Heart left ventricle (tissue), 16 donors: ENCODE measurements at regions not wholly inside any gene's neighbourhood (a gene's known extent, or its start where the extent isn't known, plus 50 kb on each side); places are given as distances from the start of the nearest gene placed in this dataset.

Experiments
- ATAC-seq, 4 donors: fragments of 200-7000 bp; cut with Tn5 transposase; one replicate each; pipeline ENCODE4 v1.9.1; 2020 to 2022; ENCODE audit warnings: moderate library complexity in 4 of 4, mild to moderate bottlenecking in 3 of 4, moderate number of reproducible peaks in 1 of 4
- DNase-seq, 5 donors: peaks; one replicate each; pipeline ENCODE4 v3.0.0-alpha.2; 2020
- H3K27ac ChIP-seq, 12 donors: fragments of 200-600 bp; sonication (generic) in 4 of 12; one replicate each; pipeline versions ENCODE4 v1.5.0 to v1.8.0; 2016 to 2022; ENCODE audit warnings: mild to moderate bottlenecking in 2 of 12
- H3K27me3 ChIP-seq, 9 donors: fragments of 200-600 bp; sonication (generic) in 2 of 9; one replicate each; pipeline versions ENCODE4 v1.5.1 to v1.8.0; 2016 to 2022; ENCODE audit warnings: mild to moderate bottlenecking in 3 of 9
- H3K36me3 ChIP-seq, 9 donors: fragments of 200-600 bp; sonication (generic) in 2 of 9; one replicate each; pipeline versions ENCODE4 v1.5.0 to v1.8.0; 2018 to 2022; ENCODE audit warnings: mild to moderate bottlenecking in 2 of 9
- H3K4me1 ChIP-seq, 12 donors: fragments of 200-600 bp; sonication (generic) in 4 of 12; one replicate each; pipeline versions ENCODE4 v1.5.0 to v1.8.0; 2016 to 2022; ENCODE audit warnings: mild to moderate bottlenecking in 3 of 12
- H3K4me3 ChIP-seq, 12 donors: fragments of 200-600 bp; sonication (generic) in 4 of 12; one replicate each; pipeline versions ENCODE4 v1.5.0 to v1.8.0; 2017 to 2022; ENCODE audit warnings: mild to moderate bottlenecking in 9 of 12, moderate library complexity in 4 of 12
- H3K9me3 ChIP-seq, 12 donors: fragments of 200-600 bp; sonication (generic) in 4 of 12; one replicate each; pipeline versions ENCODE4 v1.5.0 to v1.8.0; 2016 to 2022; ENCODE audit warnings: mild to moderate bottlenecking in 1 of 12
- CTCF ChIP-seq, 12 donors: fragments of 200-600 bp; sonication (generic) in 4 of 12; IDR thresholded peaks; one replicate each; pipeline versions ENCODE4 v1.5.0 to v1.8.0; 2018 to 2022; ENCODE audit warnings: antibody characterized with exemption in 12 of 12, mild to moderate bottlenecking in 5 of 12
- POLR2A ChIP-seq, 2 donors: fragments of 450-650 bp; IDR thresholded peaks; one replicate each; pipeline ENCODE4 v1.6.1; 2017; ENCODE audit warnings: antibody characterized with exemption in 2 of 2, mild to moderate bottlenecking in 2 of 2, moderate library complexity in 2 of 2
- WGBS, 4 donors: extraction: QIAGEN DNeasy Blood & Tissue Kit in 2 of 4; methylation state at CpG; one replicate each; pipeline versions ENCODE4 v1.1.5 to v1.1.7; 2013 to 2018; 5-methylcytosine and 5-hydroxymethylcytosine counted together
- intact Hi-C, 10 donors: fragments of 100-400 bp; cut with DNase I; formaldehyde crosslinking; loops; one replicate each; pipeline versions ENCODE4 v1.11.1 to v1.14.2; 2022
- donor health status: ischemic (EF 13 %, LVEDD 7.1; RV severe dilation, severe dysfunction).
- donor health status: healthy with polysubstance abuse.
- donor health status: DM: no; HTN: yes; CAD: no.
- donor health status: DM: no; HTN: no; CAD: no.
- donor health status: ischemic (EF 25% LVEDD 6.9; RV normal size, moderate dysfunction).
- donor health status: ischemic (EF 25% LVEDD 5.7; RV mildly dilated, moderate dysfunction).
- donor health status: healthy.
- donor health status: DM: yes; HTN: yes; CAD: no.
- donor health status: ischemic (EF 35%, LVEDD 5.7; RV mildly dilated, moderate dysfunction).
- donor health status: nonischemic (EF 11% LVEDD 7.7; RV severe dilation, severe dysfunction).
- donor health status: DM: yes; HTN: yes; CAD: no.
- donor health status: PGD.
- donor health status: ischemic (EF 29% LVEDD 5.4; RV normal size, mild dysfunction).
- donor health status: nonischemic (EF 23%, LVEDD 6.1; RV moderate dilation, normal function).

GRCh38 chrY:16616201-16616975 is 1263.6 kb downstream of the CDY2B start:
- H3K4me3 ChIP-seq = no peak overlapping the region
- DNase-seq = no peak
- no peak for ATAC-seq
- H3K9me3 ChIP-seq = no peaks in the 10 kb centered on the region
- TF ChIP-seq POLR2A (IDR thresholded peaks at IDR 0.05) (no peak), CTCF (IDR thresholded peaks at IDR 0.05) (no peak)
- no peaks in the 10 kb centered on the region for H3K27me3 ChIP-seq
- H3K4me1 ChIP-seq = no peaks in the 10 kb centered on the region
- 55 to 63% methylated on average over 2 of the region's 2 CpGs; no CpG with 5 or more reads in 2 of the 4 donors for WGBS, 4 donors
- H3K36me3 ChIP-seq = no peaks in the 10 kb centered on the region
- intact Hi-C loops = no loop called here
- H3K27ac ChIP-seq = no peak overlapping the region

- H3K4me3 ChIP-seq = no peak overlapping the region
- H3K36me3 ChIP-seq = no peaks in the 10 kb centered on the region
- ATAC-seq (no peak), DNase-seq (no peak)
- intact Hi-C loops = no loop called here
- no peak for TF ChIP-seq POLR2A (IDR thresholded peaks at IDR 0.05)
- no peak for TF ChIP-seq CTCF (IDR thresholded peaks at IDR 0.05)
- H3K27ac ChIP-seq = no peak overlapping the region
- no peaks in the 10 kb centered on the region for H3K27me3 ChIP-seq
- no peaks in the 10 kb centered on the region for H3K9me3 ChIP-seq
- no peaks in the 10 kb centered on the region for H3K4me1 ChIP-seq
These were observed 1271.3 kb downstream of the CDY2B start for GRCh38 chrY:16608679-16609078.

GRCh38 chrY:16602146-16602545 is 1277.9 kb downstream of the CDY2B start:
- H3K36me3 ChIP-seq = no peaks in the 10 kb centered on the region
- TF ChIP-seq CTCF (IDR thresholded peaks at IDR 0.05) = no peak
- no peak for TF ChIP-seq POLR2A (IDR thresholded peaks at IDR 0.05)
- DNase-seq (no peak), ATAC-seq (no peak)
- no peaks in the 10 kb centered on the region for H3K4me1 ChIP-seq
- intact Hi-C loops = no loop called here
- no peak overlapping the region for H3K27ac ChIP-seq
- no peak overlapping the region for H3K4me3 ChIP-seq
- no peaks in the 10 kb centered on the region for H3K27me3 ChIP-seq
- H3K9me3 ChIP-seq = peaks cover 0 to 13% (median 0%) of the 10 kb centered on the region in 12 donors

- no peaks in the 10 kb centered on the region for H3K4me1 ChIP-seq
- ATAC-seq (no peak), DNase-seq (no peak)
- 64 to 66% methylated on average over 2 of the region's 2 CpGs; no CpG with 5 or more reads in 2 of the 4 donors for WGBS, 4 donors
- H3K4me3 ChIP-seq = no peak overlapping the region
- H3K9me3 ChIP-seq = peaks cover 0 to 13% (median 0%) of the 10 kb centered on the region in 12 donors
- H3K27ac ChIP-seq = no peak overlapping the region
- H3K36me3 ChIP-seq = no peaks in the 10 kb centered on the region
- intact Hi-C loops = no loop called here
- H3K27me3 ChIP-seq = no peaks in the 10 kb centered on the region
- TF ChIP-seq POLR2A (IDR thresholded peaks at IDR 0.05) (no peak), CTCF (IDR thresholded peaks at IDR 0.05) (no peak)
These were observed 1278.4 kb downstream of the CDY2B start for GRCh38 chrY:16601626-16602025.
